ENCODE measurements at regions not wholly inside any gene's neighbourhood (a gene's known extent, or its start where the extent isn't known, plus 50 kb on each side); places are given as distances from the start of the nearest gene placed in this dataset.

- no peak for TF ChIP-seq CTCF (IDR thresholded peaks at IDR 0.05; ENCODE audit: low read depth, low read length, missing input control)
- TF ChIP-seq MAX (IDR thresholded peaks at IDR 0.05): no peak
- TF ChIP-seq NR2F2 (IDR thresholded peaks at IDR 0.05): no peak
- TF ChIP-seq TAF1 (conservative IDR thresholded peaks at IDR 0.05): no peak
Measured at GRCh38 chr3:110732420-110732819, 339.2 kb upstream of the NECTIN3 start.
